Right cardiac atrium (tissue), 5 donors: ENCODE measurements at regions not wholly inside any gene's neighbourhood (a gene's known extent, or its start where the extent isn't known, plus 50 kb on each side); places are given as distances from the start of the nearest gene placed in this dataset.

Source experiments
- ATAC-seq, 2 donors: fragments of 200-7000 bp; cut with Tn5 transposase; one replicate each; pipeline versions ENCODE4 v1.8.0 to v1.9.1; 2020; ENCODE audit warnings: moderate library complexity in 2 of 2, mild to moderate bottlenecking in 1 of 2
- DNase-seq, 3 donors: peaks; one replicate each; pipeline ENCODE4 v3.0.0-alpha.2; 2020
- H3K27ac ChIP-seq: one replicate; pipeline ENCODE4 v1.5.1; 2013; ENCODE audit warnings: mild to moderate bottlenecking, low read length, control low read depth, moderate library complexity
- H3K27me3 ChIP-seq: one replicate; pipeline ENCODE4 v1.6.1; 2013; ENCODE audit not compliant: control insufficient read depth, insufficient read depth
- H3K4me1 ChIP-seq: one replicate; pipeline ENCODE4 v1.6.1; 2013; ENCODE audit warnings: low read length; ENCODE audit not compliant: control insufficient read depth, insufficient read depth
- H3K4me3 ChIP-seq: one replicate; pipeline ENCODE4 v1.5.1; 2013; ENCODE audit warnings: low read length, control low read depth
- H3K9me3 ChIP-seq: one replicate; pipeline ENCODE4 v1.6.1; 2013; ENCODE audit warnings: low read length; ENCODE audit not compliant: control insufficient read depth
- WGBS: extraction: QIAGEN DNeasy Blood & Tissue Kit; methylation state at CpG from one replicate; pipeline ENCODE4 v1.1.7; 2013; 5-methylcytosine and 5-hydroxymethylcytosine counted together
- intact Hi-C, 4 donors: fragments of 100-400 bp; cut with DNase I; formaldehyde crosslinking; loops; one replicate each; pipeline versions ENCODE4 v1.11.0 to v1.14.0; 2022 to 2023
- donor health status: healthy with polysubstance abuse.
- donor health status: DM: no; HTN: yes; CAD: no.
- donor health status: DM: no; HTN: no; CAD: no.
- donor health status: DM: no; HTN: yes; CAD: no; lungs with severe emphysema.
- donor health status: DM: yes; HTN: yes; CAD: no.

DNA sequence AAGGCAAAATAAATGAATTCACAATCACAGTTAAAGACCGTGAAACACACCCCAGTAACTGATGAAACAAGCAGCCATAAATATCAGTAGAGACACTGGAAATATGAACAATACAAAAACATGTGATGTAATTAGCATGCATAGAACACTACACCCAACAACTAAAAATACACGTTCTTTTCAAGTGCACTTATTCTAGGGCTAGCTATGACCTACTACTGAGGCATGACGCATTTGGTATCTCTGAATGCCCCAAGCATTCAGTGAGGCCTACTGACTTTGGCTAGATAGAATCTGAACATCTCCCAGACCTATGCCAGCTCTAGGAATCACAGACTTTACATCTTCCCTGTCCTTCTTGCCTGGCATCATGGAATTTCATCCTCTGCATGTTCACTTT is 450.0 kb upstream of the ID2 start:
- Histone ChIP-seq H3K9me3 (no peaks in the 10 kb centered on the region), H3K4me3 (no peak overlapping the region), H3K4me1 (peaks cover 4% of the 10 kb centered on the region), H3K27me3 (no peaks in the 10 kb centered on the region), H3K27ac (no peak overlapping the region)
- WGBS: 77% methylated on average over 3 of the region's 3 CpGs
- no peak for DNase-seq
- intact Hi-C loops: no loop called here
- ATAC-seq: peak in 1 of 2 donors; percentile 73

- ATAC-seq (peak in 1 of 2 donors; percentile 38), DNase-seq (no peak)
- H3K4me1 ChIP-seq: peaks cover 4% of the 10 kb centered on the region
- no peaks in the 10 kb centered on the region for H3K9me3 ChIP-seq
- WGBS: 57% methylated on average over 1 of the region's 1 CpG
- H3K27me3 ChIP-seq: no peaks in the 10 kb centered on the region
- no peak overlapping the region for H3K4me3 ChIP-seq
- H3K27ac ChIP-seq: no peak overlapping the region
- intact Hi-C loops: no loop called here
These were observed 449.0 kb upstream of the ID2 start for GRCh38 chr2:8232871-8233270.

DNA sequence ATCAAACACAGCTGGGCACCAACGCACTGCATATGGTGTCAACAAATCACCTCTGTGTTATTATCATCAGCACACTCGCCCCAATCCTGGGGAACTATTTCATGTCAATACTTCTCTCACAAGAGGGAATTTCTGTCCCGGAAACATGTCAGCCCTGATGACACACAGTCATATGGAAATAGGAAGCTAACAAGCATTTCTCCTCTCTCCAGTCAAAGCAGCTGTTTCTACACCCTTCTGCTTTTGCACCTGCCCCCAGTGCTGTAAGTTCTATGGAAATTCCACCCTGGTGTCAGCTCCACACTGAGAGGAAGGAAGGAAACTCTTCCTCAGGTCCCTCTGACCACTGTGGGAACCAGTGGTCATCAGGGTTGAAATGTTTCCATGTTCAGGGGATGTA is 447.6 kb upstream of the ID2 start:
- no peak overlapping the region for H3K27ac ChIP-seq
- intact Hi-C loops: no loop called here
- H3K4me1 ChIP-seq: peaks cover 4% of the 10 kb centered on the region
- H3K9me3 ChIP-seq: no peaks in the 10 kb centered on the region
- H3K4me3 ChIP-seq: no peak overlapping the region
- 84% methylated on average over 3 of the region's 3 CpGs for WGBS
- DNase-seq (no peak), ATAC-seq (no peak)
- no peaks in the 10 kb centered on the region for H3K27me3 ChIP-seq

DNA sequence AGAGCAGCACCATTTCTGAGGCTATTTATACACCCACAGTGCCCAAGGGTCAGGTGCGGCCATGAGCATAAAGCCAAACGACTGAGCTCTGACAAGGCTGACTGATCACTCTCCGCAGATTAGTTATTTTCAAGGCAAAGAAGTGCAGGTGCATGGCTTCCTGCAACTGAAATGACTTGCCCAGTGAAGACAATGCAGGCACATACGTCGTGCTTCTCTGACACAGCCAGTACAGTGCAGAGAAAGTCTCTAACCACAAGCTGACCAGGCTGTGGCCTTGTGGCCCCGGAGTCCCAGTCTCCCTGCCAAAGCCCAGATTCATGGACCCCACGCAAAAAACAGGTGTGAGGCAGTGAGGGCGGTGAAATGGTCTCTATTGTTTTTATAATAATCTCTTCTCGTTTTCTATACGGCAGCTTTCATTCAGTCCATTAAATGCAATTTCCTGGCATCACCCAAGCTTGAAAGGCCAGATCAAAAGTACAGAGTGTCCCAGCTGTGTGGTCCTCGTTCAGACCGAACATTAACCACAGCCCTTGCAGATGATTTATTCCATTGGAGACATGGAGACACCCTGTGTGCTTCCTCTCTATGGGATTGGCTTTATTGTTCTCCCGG is 447.0 kb upstream of the ID2 start:
- ATAC-seq (no peak), DNase-seq (no peak)
- H3K9me3 ChIP-seq: no peaks in the 10 kb centered on the region
- no peak overlapping the region for H3K27ac ChIP-seq
- intact Hi-C loops: no loop called here
- H3K27me3 ChIP-seq: no peaks in the 10 kb centered on the region
- WGBS: 67% methylated on average over 13 of the region's 13 CpGs
- no peak overlapping the region for H3K4me3 ChIP-seq
- peaks cover 4% of the 10 kb centered on the region for H3K4me1 ChIP-seq

GRCh38 chr2:8235419-8235818 is 446.4 kb upstream of the ID2 start:
- no peaks in the 10 kb centered on the region for H3K9me3 ChIP-seq
- H3K4me3 ChIP-seq: no peak overlapping the region
- DNase-seq (no peak), ATAC-seq (no peak)
- intact Hi-C loops: no loop called here
- H3K27ac ChIP-seq: no peak overlapping the region
- H3K4me1 ChIP-seq: peaks cover 4% of the 10 kb centered on the region
- 100% methylated on average over 1 of the region's 1 CpG for WGBS
- no peaks in the 10 kb centered on the region for H3K27me3 ChIP-seq

- Histone ChIP-seq H3K9me3 (no peaks in the 10 kb centered on the region), H3K4me1 (peaks cover 4% of the 10 kb centered on the region), H3K27me3 (no peaks in the 10 kb centered on the region), H3K27ac (no peak overlapping the region), H3K4me3 (no peak overlapping the region)
- intact Hi-C loops: no loop called here
- no peak for ATAC-seq
- no peak for DNase-seq
- WGBS: 92% methylated on average over 2 of the region's 2 CpGs
These were observed 445.5 kb upstream of the ID2 start for GRCh38 chr2:8236391-8236790.

- no peak overlapping the region for H3K4me3 ChIP-seq
- H3K9me3 ChIP-seq: no peaks in the 10 kb centered on the region
These were observed 443.2 kb upstream of the ID2 start for GRCh38 chr2:8238521-8239230.

DNA sequence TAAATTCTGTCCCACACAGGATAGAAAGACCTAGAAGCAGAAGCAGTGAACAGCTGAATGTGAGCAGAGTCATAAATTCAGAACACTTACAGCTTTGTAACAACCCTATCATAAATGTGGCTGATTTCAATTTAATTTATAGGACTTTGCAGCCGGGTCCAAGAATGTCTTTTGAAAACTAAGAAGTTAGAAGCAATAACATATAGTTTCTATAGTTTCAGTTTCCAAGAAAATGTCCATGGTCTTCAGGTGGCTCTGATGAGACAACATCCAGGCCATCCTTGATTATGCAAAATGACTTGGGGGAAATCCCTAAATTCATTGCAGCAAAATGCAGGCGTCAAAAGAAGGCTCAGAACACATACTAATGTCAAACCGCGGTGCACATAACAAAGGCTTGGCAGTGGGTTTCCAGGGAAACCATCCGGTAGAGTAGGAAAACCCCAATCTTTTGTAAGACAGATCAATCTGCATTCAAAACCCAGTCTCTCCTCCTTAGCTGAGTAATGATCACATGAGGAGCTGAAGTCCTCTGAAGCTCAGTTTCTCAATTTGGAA is 442.2 kb upstream of the ID2 start:
- WGBS: 72% methylated on average over 5 of the region's 5 CpGs
- H3K27ac ChIP-seq: no peak overlapping the region
- intact Hi-C loops: no loop called here

More at GRCh38 chr2:8238521-8239230, 443.2 kb upstream of the ID2 start:
- peaks cover 4% of the 10 kb centered on the region for H3K4me1 ChIP-seq
- H3K27ac ChIP-seq: no peak overlapping the region
- 31% methylated on average over 8 of the region's 8 CpGs for WGBS
- H3K27me3 ChIP-seq: no peaks in the 10 kb centered on the region
- DNase-seq: peak; percentile 55 to 81 (median 68)
- peak; percentile 68 to 74 for ATAC-seq
- intact Hi-C loops: no loop called here

DNA sequence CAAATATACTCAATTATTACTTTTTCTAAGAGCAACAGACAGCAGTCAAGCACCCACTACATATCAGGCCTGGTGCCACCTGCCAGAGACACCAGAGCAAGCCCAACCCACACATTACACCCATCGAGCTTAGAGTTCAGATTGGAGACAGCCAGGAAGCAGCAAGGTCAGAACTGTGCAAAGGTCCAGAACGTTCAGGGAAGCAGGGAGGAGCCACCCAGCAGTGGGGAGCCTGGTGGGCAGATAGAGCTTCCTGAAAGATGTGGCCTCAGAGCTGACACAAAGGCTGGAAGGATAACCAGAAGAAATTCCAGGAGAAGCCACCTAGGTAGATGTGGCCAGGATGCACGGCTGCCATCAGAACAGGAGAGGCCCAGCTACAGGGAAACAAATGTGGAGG is 440.5 kb upstream of the ID2 start:
- no peaks in the 10 kb centered on the region for H3K27me3 ChIP-seq
- H3K27ac ChIP-seq: no peak overlapping the region
- DNase-seq (no peak), ATAC-seq (peak; percentile 36)
- WGBS: 41% methylated on average over 3 of the region's 3 CpGs
- H3K4me3 ChIP-seq: no peak overlapping the region
- intact Hi-C loops: no loop called here
- H3K9me3 ChIP-seq: no peaks in the 10 kb centered on the region
- no peaks in the 10 kb centered on the region for H3K4me1 ChIP-seq

More for the DNA sequence above, 442.2 kb upstream of the ID2 start:
- Histone ChIP-seq H3K4me1 (peaks cover 2% of the 10 kb centered on the region), H3K9me3 (no peaks in the 10 kb centered on the region), H3K4me3 (no peak overlapping the region), H3K27me3 (no peaks in the 10 kb centered on the region)
- ATAC-seq (no peak), DNase-seq (no peak)

DNA sequence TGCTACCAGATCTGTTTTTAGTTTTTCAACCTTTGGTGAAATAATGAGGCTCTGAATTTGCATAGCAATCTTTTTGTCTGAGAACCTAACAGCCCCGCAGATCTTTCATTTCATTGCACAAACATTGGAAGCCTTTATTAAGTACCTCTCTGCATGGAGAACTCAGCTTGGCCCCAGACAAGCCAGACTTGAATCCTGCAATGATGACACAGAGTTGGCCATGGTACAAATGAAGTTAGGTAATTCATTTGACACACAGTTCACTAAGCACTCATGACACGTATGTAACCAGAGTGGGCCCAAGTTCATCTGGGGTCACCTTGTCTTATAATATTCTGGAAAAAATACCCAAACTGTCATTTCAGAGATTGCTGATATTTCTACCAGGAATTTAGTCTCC is 439.1 kb upstream of the ID2 start:
- no peak overlapping the region for H3K27ac ChIP-seq
- H3K4me3 ChIP-seq: no peak overlapping the region
- H3K27me3 ChIP-seq: no peaks in the 10 kb centered on the region
- intact Hi-C loops: no loop called here
- peaks cover 5% of the 10 kb centered on the region for H3K4me1 ChIP-seq
- ATAC-seq (peak; percentile 32 to 47), DNase-seq (no peak)
- 64% methylated on average over 2 of the region's 2 CpGs for WGBS
- no peaks in the 10 kb centered on the region for H3K9me3 ChIP-seq

DNA sequence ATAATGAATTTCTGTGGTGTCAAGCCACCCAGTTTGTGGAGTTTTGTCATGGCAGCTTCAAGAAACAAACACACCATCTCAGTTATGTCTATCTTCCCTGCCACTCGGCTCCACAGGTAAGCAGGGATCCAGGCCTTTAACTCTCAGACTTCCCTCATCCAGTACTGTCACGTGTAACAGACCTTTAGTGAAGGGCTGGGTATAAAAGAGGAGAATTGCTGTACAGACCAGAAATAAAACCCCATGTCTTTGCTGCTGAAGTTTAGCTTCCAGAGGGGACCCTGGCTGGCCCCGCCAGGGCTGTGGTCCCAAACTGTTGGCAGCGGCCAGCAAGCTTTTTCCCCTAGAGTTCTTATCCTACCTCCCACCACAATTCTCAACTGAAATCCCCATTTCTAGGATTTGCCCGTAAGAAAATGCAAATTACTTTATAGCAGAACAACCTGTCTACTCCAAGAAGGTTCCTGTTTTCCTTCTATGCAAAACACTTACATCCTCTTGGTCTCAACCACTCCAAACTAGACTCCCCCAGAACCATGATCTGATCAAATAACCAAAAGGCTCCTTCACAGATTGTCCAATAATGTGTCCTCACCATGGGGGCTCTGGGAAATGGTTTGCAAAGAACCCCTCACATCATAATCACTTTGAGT is 438.0 kb upstream of the ID2 start:
- ATAC-seq (no peak), DNase-seq (no peak)
- Histone ChIP-seq H3K4me1 (peaks cover 8% of the 10 kb centered on the region), H3K9me3 (no peaks in the 10 kb centered on the region), H3K27ac (no peak overlapping the region), H3K27me3 (no peaks in the 10 kb centered on the region), H3K4me3 (no peak overlapping the region)
- WGBS: 96% methylated on average over 5 of the region's 5 CpGs
- intact Hi-C loops: no loop called here
